ENCODE measurements at regions not wholly inside any gene's neighbourhood (a gene's known extent, or its start where the extent isn't known, plus 50 kb on each side); places are given as distances from the start of the nearest gene placed in this dataset.

- no peak for FAIRE-seq
- ATAC-seq: no peak
- in situ Hi-C loops (cut with MboI): no loop called here
Measured at GRCh38 chr16:13557418-13557817, 362.5 kb upstream of the ERCC4 start.

More at GRCh38 chr16:13557418-13557817, 362.5 kb upstream of the ERCC4 start:
- H3K27me3 ChIP-seq (ENCODE audit: control insufficient read depth in 2 of 2, insufficient read depth in 2 of 2, low read length in 2 of 2): no peaks in the 10 kb centered on the region
- H3K27ac ChIP-seq (ENCODE audit: extremely low read depth, low read depth, low read length): no peak overlapping the region
- no peaks in the 10 kb centered on the region for H3K79me2 ChIP-seq (ENCODE audit: control insufficient read depth, insufficient read depth, low read length)
- no peak overlapping the region for H3K4me2 ChIP-seq (ENCODE audit: insufficient read depth, low read length)
- no peak overlapping the region for H3K4me3 ChIP-seq
- WGBS (ENCODE audit: insufficient coverage, low coverage, missing lambda C conversion rate): 0% methylated on average over 8 of the region's 8 CpGs
- no peaks in the 10 kb centered on the region for H3K36me3 ChIP-seq (ENCODE audit: control insufficient read depth, insufficient read depth, low read length)
- ChIA-PET POLR2A (no interaction called here), CTCF (ENCODE audit: low intra/inter-chr PET ratio) (no interaction called here)
- intact Hi-C loops (cut with micrococcal nuclease): no loop called here
- TF ChIP-seq, protein P1, sequence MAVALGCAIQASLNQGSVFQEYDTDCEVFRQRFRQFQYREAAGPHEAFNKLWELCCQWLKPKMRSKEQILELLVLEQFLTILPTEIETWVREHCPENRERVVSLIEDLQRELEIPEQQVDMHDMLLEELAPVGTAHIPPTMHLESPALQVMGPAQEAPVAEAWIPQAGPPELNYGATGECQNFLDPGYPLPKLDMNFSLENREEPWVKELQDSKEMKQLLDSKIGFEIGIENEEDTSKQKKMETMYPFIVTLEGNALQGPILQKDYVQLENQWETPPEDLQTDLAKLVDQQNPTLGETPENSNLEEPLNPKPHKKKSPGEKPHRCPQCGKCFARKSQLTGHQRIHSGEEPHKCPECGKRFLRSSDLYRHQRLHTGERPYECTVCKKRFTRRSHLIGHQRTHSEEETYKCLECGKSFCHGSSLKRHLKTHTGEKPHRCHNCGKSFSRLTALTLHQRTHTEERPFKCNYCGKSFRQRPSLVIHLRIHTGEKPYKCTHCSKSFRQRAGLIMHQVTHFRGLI (CRISPR knock-in tag; IDR thresholded peaks at IDR 0.05): no peak
- TF ChIP-seq TEAD1 (CRISPR knock-in tag; IDR thresholded peaks at IDR 0.05): no peak
- TF ChIP-seq, protein P2, sequence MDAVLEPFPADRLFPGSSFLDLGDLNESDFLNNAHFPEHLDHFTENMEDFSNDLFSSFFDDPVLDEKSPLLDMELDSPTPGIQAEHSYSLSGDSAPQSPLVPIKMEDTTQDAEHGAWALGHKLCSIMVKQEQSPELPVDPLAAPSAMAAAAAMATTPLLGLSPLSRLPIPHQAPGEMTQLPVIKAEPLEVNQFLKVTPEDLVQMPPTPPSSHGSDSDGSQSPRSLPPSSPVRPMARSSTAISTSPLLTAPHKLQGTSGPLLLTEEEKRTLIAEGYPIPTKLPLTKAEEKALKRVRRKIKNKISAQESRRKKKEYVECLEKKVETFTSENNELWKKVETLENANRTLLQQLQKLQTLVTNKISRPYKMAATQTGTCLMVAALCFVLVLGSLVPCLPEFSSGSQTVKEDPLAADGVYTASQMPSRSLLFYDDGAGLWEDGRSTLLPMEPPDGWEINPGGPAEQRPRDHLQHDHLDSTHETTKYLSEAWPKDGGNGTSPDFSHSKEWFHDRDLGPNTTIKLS (IDR thresholded peaks at IDR 0.05; ENCODE audit: borderline replicate concordance, low read depth): no peak
- no peak overlapping the region for H3K9ac ChIP-seq (ENCODE audit: insufficient read depth in 1 of 2, low read depth in 2 of 2, low read length in 2 of 2)
- no TSS peak for BruUV-seq (replicated peaks)
- no peaks in the 10 kb centered on the region for H3K9me3 ChIP-seq (replicated peaks; ENCODE audit: control insufficient read depth, insufficient read depth, low read depth, low read length)
- no peak overlapping the region for H2AFZ ChIP-seq (ENCODE audit: low read depth, low read length)
- no peaks in the 10 kb centered on the region for H3K9me1 ChIP-seq (ENCODE audit: control insufficient read depth, insufficient read depth, low read length)
- no peaks in the 10 kb centered on the region for H3K4me1 ChIP-seq (replicated peaks in 1 of 2; ENCODE audit: control insufficient read depth in 2 of 2, insufficient read depth in 2 of 2, low read length in 2 of 2)
- H4K20me1 ChIP-seq (replicated peaks; ENCODE audit: control insufficient read depth, insufficient read depth, low read length): no peaks in the 10 kb centered on the region
- no peak for DNase-seq (ENCODE audit: extremely low read depth in 1 of 4, low spot score in 3 of 4)
